K562 (cell line): ENCODE measurements at regions not wholly inside any gene's neighbourhood (a gene's known extent, or its start where the extent isn't known, plus 50 kb on each side); places are given as distances from the start of the nearest gene placed in this dataset.

Source experiments
- BHLHE40 ChIP-seq: IDR thresholded peaks from 2 replicates; pipeline ENCODE4 v1.6.1; 2011; ENCODE audit warnings: low read length, improper control_type of control experiment
- EGR1 ChIP-seq: fragments of 450-650 bp; conservative IDR thresholded peaks from 2 replicates; pipeline ENCODE4 v1.6.1; 2017; ENCODE audit warnings: mild to moderate bottlenecking
- FOXK2 ChIP-seq, 2 experiments: fragments of 450-650 bp; IDR thresholded peaks in 1 of 2; conservative IDR thresholded peaks in 1 of 2; 2 replicates each; pipeline ENCODE4 v1.6.1; 2016; ENCODE audit warnings: low read depth in 2 of 2, mild to moderate bottlenecking in 1 of 2
- GATAD2B ChIP-seq: fragments of 450-650 bp; IDR thresholded peaks from 2 replicates; pipeline ENCODE4 v1.6.1; 2017; ENCODE audit warnings: mild to moderate bottlenecking, borderline replicate concordance
- HMGN3 ChIP-seq: IDR thresholded peaks from 2 replicates; pipeline ENCODE4 v1.6.1; 2011; ENCODE audit warnings: borderline replicate concordance, low read depth, mild to moderate bottlenecking, mixed read lengths, low read length; ENCODE audit not compliant: insufficient read length; ENCODE audit errors: extremely low read depth
- KLF13 ChIP-seq: fragments of 450-650 bp; IDR thresholded peaks from 2 replicates; pipeline ENCODE4 v1.6.1; 2016; ENCODE audit warnings: missing genetic modification characterization, low read depth, mild to moderate bottlenecking, missing compliant biosample characterization, moderate library complexity, borderline replicate concordance
- MBD2 ChIP-seq: sonication (generic); IDR thresholded peaks from 2 replicates; pipeline ENCODE4 v1.6.1; 2016; ENCODE audit warnings: low read depth, borderline replicate concordance
- RBM17 ChIP-seq: fragments of 200-400 bp; formaldehyde crosslinking; IDR thresholded peaks from 2 replicates; pipeline ENCODE4 v1.6.1; 2017; ENCODE audit warnings: low read depth, mild to moderate bottlenecking, low read length, borderline replicate concordance
- RERE ChIP-seq: sonication (generic); formaldehyde crosslinking; IDR thresholded peaks from 2 replicates; pipeline ENCODE4 v1.8.0; 2023; ENCODE audit warnings: missing genetic modification reagents, mild to moderate bottlenecking, borderline replicate concordance
- TRIM25 ChIP-seq: fragments of 450-650 bp; IDR thresholded peaks from 2 replicates; pipeline ENCODE4 v1.7.0; 2016; ENCODE audit warnings: borderline replicate concordance
- ZNF511 ChIP-seq: sonication (generic); formaldehyde crosslinking; IDR thresholded peaks from 2 replicates; pipeline ENCODE4 v1.8.0; 2022; ENCODE audit warnings: mild to moderate bottlenecking, missing genetic modification reagents
- TF ChIP-seq, protein P1 (sequence below): fragments of 250-450 bp; sonication (Bioruptor Pico); IDR thresholded peaks from 2 replicates; pipeline ENCODE4 v1.4.0; 2020
- TF ChIP-seq, protein P2 (sequence below): sonication (generic); formaldehyde crosslinking; IDR thresholded peaks from 2 replicates; pipeline ENCODE4 v1.8.1; 2023; ENCODE audit warnings: mild to moderate bottlenecking, missing genetic modification reagents

- TF ChIP-seq BHLHE40 (no peak), MBD2 (no peak), HMGN3 (no peak), RERE (CRISPR knock-in tag) (no peak), FOXK2 (conservative IDR thresholded peaks at IDR 0.05 in 1 of 2, IDR thresholded peaks at IDR 0.05 in 1 of 2; ENCODE audit: low read depth in 2 of 2) (no peak), EGR1 (peak; percentile 78), KLF13 (tag) (no peak), GATAD2B (0 out of 2 replicates have a peak, but pooled peaks have one; percentile 25), TRIM25 (no peak), RBM17 (no peak), ZNF511 (CRISPR knock-in tag) (no peak)
- TF ChIP-seq, protein P1, sequence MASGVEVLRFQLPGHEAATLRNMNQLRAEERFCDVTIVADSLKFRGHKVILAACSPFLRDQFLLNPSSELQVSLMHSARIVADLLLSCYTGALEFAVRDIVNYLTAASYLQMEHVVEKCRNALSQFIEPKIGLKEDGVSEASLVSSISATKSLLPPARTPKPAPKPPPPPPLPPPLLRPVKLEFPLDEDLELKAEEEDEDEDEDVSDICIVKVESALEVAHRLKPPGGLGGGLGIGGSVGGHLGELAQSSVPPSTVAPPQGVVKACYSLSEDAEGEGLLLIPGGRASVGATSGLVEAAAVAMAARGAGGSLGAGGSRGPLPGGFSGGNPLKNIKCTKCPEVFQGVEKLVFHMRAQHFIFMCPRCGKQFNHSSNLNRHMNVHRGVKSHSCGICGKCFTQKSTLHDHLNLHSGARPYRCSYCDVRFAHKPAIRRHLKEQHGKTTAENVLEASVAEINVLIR: no peak
- TF ChIP-seq, protein P2, sequence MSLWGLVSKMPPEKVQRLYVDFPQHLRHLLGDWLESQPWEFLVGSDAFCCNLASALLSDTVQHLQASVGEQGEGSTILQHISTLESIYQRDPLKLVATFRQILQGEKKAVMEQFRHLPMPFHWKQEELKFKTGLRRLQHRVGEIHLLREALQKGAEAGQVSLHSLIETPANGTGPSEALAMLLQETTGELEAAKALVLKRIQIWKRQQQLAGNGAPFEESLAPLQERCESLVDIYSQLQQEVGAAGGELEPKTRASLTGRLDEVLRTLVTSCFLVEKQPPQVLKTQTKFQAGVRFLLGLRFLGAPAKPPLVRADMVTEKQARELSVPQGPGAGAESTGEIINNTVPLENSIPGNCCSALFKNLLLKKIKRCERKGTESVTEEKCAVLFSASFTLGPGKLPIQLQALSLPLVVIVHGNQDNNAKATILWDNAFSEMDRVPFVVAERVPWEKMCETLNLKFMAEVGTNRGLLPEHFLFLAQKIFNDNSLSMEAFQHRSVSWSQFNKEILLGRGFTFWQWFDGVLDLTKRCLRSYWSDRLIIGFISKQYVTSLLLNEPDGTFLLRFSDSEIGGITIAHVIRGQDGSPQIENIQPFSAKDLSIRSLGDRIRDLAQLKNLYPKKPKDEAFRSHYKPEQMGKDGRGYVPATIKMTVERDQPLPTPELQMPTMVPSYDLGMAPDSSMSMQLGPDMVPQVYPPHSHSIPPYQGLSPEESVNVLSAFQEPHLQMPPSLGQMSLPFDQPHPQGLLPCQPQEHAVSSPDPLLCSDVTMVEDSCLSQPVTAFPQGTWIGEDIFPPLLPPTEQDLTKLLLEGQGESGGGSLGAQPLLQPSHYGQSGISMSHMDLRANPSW (CRISPR knock-in tag): no peak
Measured at GRCh38 chr6:14474816-14475215, 357.2 kb downstream of the CD83 start (continued).
